ENCODE measurements at regions not wholly inside any gene's neighbourhood (a gene's known extent, or its start where the extent isn't known, plus 50 kb on each side); places are given as distances from the start of the nearest gene placed in this dataset.

GRCh38 chr1:8146257-8146855, 120.2 kb upstream of the ERRFI1 start:
- DNase-seq (ENCODE audit: low read depth in 2 of 3, low spot score in 2 of 3), result no peak

DNA sequence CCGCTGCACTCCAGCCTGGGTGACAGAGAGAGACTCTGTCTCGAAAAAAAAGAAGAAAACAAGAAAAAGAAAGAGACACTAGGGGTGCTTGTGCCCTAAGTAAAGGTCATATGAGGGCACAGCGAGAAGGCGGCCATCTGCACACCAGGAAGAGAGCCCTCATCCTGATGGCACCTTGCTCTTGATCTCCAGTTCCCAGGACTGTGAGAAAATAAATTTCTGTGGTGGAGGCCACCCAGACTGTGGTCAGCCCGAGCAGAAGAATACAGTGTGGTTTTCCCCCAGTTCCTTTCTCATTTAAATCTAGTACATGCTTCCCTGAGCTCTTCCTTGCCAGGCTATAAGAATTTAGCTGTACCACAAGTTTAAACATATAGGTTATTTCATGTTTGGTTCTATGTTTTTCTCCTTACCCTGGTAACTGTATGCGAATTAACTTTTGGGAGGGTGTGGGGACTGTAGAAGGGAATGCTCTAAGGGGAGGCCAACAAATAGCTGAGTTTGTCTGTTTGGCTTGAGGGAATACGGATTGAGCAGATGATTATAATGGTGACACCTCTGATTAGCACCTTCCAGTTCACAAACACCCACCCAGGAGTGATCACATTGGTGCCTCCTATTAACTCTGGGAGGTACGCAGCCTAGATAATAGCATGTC, 119.6 kb upstream of the ERRFI1 start:
- DNase-seq (ENCODE audit: low read depth in 2 of 3, low spot score in 2 of 3), result no peak

DNA sequence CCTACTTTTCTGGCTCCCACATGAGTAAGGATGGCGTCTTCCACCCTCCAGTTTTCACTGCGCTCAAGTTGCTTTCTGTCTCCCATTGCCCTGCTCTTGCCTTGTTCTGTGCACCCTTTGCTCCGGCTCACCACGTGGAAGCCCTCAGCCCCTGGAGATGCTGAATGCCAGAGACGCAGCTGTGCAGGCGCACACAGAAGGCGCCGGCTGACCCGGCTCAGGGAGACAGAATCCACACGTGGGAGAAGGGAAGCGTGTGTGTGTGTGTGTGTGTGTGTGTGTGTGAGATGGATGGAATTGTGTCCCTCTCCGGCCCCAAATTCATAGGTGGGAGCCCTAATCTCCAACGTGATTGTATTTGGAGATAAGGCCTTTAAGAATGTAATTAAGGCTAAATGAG, 118.2 kb upstream of the ERRFI1 start:
- DNase-seq (ENCODE audit: low read depth in 2 of 3, low spot score in 2 of 3), result no peak

DNA sequence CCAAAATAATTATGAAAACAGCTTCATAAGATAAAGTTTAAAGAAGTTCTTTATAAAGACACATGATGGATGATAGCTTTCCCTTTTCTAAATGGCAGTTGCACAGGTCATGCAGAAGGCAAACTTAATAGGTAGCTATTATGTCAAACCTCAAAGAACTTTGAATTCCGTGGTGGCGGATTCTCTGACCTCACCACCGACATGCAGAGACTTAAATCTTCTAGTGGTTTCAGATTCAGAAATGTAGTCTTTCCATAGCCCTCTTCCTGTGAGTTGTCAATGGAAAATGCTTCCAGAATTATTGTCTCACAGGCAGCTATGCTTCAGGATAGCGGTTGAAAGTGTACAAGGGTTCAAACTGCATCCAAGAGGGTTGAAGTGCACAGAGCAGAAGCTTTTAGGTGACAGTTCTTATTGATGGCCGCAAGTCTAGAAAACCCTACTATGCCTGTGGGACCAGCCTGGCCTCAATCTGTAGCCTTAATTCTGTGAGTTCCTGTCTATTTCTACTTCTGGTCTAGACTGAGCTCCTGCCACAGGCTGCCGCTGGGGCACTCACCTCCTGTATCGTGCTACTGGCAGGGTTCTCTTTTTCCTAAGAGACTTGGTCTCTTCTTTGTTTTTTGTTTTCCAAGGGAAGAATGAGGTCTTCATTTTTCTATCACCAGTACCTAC, 117.0 kb upstream of the ERRFI1 start:
- no peak for DNase-seq (ENCODE audit: low read depth in 2 of 3, low spot score in 2 of 3)

GRCh38 chr1:8139941-8140340, 113.8 kb upstream of the ERRFI1 start:
- DNase-seq (ENCODE audit: low read depth in 2 of 3, low spot score in 2 of 3), result no peak

GRCh38 chr1:8139383-8139782, 113.3 kb upstream of the ERRFI1 start:
- no peak for DNase-seq (ENCODE audit: low read depth in 2 of 3, low spot score in 2 of 3)

- no peak for DNase-seq (ENCODE audit: low read depth in 2 of 3, low spot score in 2 of 3)
Measured at GRCh38 chr1:8138673-8139072, 112.6 kb upstream of the ERRFI1 start.

DNA sequence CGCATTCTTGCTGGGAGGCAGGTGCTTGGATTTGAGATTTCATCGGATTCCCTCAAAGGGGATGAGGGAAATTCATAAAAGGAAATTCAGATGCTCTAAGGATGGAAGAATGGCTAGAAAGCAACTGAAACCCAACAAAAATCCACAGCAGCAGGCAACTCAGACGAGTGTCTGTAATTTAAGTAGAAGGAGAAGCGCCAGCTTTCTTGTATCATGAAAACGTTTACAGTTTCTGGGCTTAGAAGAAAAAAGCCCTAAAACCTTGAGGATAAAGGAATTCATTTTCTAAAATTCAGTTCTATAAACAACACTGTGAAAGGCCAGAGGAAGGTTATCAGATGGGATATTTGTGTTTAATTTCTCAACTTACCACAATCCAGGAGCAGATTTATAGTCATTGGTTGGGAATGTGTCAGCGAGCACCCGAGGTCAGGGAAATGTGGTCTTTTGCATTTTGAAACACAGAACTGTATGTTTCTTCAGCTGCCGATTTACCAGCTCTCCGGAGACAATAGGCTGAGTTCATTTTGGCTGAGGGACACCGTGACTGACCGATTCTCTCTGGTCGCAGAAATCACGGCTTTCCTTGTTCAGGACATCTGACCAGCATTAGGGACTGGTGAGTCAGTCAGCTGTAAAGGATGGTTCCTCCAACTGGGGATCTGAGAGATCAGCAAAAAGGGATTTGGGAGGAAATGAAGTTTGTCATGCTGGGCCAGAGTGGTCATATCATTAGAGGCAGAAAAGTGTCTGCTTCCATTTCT, 111.6 kb upstream of the ERRFI1 start:
- DNase-seq (ENCODE audit: low read depth in 2 of 3, low spot score in 2 of 3), result no peak

- no peak for DNase-seq (ENCODE audit: low read depth in 2 of 3, low spot score in 2 of 3)
Measured at GRCh38 chr1:8136766-8137165, 110.7 kb upstream of the ERRFI1 start.

- DNase-seq (ENCODE audit: low read depth in 2 of 3, low spot score in 2 of 3), result no peak
Measured at GRCh38 chr1:8135250-8135649, 109.1 kb upstream of the ERRFI1 start.

- no peak for DNase-seq (ENCODE audit: low read depth in 2 of 3, low spot score in 2 of 3)
Measured at GRCh38 chr1:8134546-8135235, 108.6 kb upstream of the ERRFI1 start.

GRCh38 chr1:8133657-8134430, 107.7 kb upstream of the ERRFI1 start:
- no peak for DNase-seq (ENCODE audit: low read depth in 2 of 3, low spot score in 2 of 3)

DNA sequence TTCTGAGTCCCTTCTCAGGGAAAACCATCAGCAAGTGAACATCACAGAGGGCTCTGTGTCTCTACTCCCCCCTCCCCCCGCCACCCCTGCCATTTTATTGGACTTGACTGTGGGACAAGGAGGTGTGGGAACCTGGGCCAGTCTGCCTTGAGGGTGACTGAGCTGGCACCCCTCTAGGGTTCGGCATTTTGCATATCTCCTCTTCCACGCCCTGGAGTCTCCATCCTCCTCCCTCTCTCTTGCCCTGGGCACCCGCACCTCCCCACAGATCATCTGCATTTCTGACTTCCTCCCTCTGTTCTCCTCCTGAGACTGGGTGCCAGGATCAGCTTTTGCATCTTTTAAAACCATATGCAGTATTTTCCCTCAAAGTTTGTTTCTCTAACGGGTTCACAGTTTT, 107.1 kb upstream of the ERRFI1 start:
- no peak for DNase-seq (ENCODE audit: low read depth in 2 of 3, low spot score in 2 of 3)

GRCh38 chr1:8127171-8127641, 101.1 kb upstream of the ERRFI1 start:
- no peak for DNase-seq (ENCODE audit: low read depth in 2 of 3, low spot score in 2 of 3)

DNA sequence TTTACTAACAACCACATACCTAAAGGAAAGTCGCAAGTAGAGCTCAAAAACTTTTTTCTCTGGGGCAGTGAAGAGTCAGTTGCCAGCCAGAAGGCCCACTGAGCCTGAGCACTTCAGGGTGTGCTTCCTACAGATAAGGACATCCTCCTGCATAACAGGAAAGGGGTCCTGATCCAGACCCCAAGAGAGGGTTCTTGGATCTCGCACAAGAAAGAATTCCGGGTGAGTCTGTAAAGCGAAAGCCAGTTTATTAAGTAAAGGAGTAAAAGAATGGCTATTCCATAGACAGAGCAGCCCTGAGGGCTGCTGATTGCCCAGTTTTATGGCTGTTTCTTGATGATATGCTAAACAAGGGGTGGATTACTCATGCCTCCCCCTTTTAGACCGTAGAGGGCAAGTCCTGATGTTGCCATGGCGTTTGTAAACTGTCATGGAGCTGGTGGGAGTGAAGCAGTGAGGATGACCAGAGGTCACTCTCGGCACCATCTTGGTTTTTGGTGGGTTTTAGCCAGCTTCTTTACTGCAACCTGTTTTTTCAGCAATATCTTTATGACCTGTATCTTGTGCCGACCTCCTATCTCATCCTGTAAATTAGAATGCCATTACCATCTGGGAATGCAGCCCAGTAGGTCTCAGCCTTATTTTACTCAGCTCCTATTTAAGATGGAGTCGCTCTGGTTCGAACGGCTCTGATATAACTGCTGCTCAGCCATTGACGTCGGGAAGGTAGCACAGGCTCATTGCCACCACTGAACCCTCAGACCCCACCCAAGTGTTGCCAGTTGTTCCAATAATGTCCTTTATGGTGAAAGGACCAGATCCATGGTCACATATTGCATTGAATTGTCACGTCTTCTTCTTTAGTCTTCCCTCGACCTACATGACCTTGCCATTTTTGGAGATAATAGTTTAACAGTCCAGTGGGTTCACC, 96.6 kb upstream of the ERRFI1 start:
- DNase-seq (ENCODE audit: low read depth in 2 of 3, low spot score in 2 of 3), result no peak

- no peak for DNase-seq (ENCODE audit: low read depth in 2 of 3, low spot score in 2 of 3)
Measured at GRCh38 chr1:8122160-8122476, 96.0 kb upstream of the ERRFI1 start.

GRCh38 chr1:8121261-8122159, 95.4 kb upstream of the ERRFI1 start:
- no peak for DNase-seq (ENCODE audit: low read depth in 2 of 3, low spot score in 2 of 3)

DNA sequence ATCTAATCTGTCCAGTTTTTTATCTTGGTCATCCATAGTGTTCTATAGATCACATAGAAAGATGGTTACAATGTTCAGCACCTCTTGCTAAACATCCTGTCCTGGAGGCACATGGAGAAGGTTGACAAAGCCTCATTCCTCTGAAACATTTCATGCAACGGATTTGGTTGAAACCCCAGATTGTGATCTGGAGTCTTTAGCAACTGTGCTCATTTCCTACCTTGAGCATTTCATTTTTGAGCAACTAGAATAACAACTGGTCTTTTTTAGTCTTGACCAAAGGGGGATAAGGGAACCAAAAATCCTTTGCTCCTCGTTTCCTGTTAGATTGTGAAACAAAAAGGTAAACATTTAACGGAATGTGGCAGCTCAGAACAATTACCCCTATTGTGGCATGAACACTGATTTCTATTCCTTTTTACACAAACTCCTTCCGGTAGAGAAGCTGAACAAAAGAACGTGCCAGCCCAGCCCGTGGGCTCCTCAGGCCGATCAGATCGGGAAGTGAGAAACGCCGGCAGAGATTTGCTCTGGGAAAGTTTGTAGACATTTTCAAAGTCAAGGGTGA, 94.7 kb upstream of the ERRFI1 start:
- no peak for DNase-seq (ENCODE audit: low read depth in 2 of 3, low spot score in 2 of 3)
